ENCODE measurements at regions not wholly inside any gene's neighbourhood (a gene's known extent, or its start where the extent isn't known, plus 50 kb on each side); places are given as distances from the start of the nearest gene placed in this dataset.
"Not testable (repeated sequence)": the region's sequence is repeated elsewhere in the genome, so short reads cannot be mapped to it uniquely, and the experiment has no call there.

DNA sequence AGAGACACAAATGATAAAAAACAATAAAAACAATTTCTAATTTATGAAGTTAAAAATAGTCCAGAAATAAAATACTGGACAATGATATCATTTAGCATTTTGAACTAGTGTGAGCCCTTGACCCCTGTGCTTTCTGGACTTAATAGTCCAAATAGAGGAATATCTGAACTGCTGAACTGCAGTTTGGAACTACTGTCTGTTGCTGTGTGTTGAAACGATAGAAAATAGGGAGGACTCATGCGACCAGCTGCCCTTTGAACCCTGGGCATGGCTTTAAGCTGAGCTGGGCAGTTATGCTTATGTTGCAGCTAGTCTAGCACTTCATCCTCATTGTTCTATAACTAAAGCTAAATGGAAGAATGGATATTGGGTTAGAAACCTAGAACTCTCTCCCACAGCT, 99.5 kb downstream of the FMR1NB start:
- DNase-seq = no peak

- no peak for DNase-seq
Observed at GRCh38 chrX:148084611-148085010, 103.5 kb downstream of the FMR1NB start.

DNA sequence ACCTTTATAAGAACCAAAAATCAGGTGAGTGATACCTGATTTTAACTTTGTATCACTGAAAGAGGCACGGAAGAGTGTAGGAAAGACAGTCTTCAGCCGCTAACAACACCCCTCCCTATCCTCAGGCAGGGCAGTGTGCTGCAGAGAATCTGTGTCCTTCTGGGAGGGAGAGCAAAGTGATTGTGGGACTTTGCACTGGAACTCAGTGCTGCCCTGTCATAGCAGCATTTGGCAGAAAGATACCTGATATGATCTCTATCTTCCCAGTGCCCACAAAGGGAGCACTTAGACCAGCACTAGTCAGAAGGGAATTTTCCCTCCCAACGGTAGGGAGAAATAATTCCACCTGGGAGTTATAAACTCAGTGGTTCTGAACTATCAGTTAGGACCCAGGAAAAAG, 139.0 kb downstream of the FMR1NB start:
- no peak for DNase-seq

DNA sequence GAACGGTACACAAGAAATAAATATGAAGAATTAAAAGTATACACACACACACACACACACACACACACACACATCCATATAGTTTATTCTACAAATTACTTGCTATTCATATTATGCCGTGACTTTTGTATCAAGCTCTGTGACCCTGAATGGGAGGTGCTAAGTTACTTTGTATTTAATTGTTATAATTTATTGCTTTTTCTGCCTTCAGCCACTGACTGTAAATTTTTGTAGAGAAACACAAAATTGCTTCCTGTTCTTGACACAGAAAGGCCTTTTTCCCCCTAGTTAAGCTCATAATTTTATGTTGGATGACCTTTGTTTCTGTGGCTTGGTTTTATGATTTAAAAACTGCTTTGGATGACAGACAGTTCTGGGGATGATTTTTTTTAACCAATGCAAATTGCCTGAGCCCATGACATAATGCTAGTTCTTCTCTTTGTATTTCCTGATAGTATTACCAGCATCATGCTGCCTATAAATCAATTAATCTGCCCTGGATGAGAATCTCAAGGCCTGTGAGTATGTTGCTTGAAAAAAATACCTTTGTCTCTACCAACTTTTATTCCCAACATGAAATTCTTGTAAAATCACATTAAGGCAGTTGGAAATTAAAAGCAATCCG, 140.0 kb downstream of the FMR1NB start:
- DNase-seq = no peak

DNA sequence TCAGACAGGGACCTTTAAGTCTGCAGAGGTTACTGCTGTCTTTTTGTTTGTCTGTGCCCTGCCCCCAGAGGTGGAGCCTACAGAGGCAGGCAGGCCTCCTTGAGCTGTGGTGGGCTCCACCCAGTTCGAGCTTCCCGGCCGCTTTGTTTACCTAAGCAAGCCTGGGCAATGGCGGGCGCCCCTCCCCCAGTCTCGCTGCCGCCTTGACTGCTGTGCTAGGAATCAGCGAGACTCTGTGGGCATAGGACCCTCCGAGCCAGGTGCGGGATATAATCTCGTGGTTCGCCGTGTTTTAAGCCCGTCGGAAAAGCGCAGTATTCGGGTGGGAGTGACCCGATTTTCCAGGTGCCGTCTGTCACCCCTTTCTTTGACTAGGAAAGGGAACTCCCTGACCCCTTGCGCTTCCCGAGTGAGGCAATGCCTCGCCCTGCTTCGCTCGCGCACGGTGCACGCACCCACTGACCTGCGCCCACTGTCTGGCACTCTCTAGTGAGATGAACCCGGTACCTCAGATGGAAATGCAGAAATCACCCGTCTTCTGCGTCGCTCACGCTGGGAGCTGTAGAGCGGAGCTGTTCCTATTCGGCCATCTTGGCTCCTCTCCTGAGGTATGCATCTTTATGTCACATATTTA, 147.9 kb downstream of the FMR1NB start:
- not testable (repeated sequence) for DNase-seq

DNA sequence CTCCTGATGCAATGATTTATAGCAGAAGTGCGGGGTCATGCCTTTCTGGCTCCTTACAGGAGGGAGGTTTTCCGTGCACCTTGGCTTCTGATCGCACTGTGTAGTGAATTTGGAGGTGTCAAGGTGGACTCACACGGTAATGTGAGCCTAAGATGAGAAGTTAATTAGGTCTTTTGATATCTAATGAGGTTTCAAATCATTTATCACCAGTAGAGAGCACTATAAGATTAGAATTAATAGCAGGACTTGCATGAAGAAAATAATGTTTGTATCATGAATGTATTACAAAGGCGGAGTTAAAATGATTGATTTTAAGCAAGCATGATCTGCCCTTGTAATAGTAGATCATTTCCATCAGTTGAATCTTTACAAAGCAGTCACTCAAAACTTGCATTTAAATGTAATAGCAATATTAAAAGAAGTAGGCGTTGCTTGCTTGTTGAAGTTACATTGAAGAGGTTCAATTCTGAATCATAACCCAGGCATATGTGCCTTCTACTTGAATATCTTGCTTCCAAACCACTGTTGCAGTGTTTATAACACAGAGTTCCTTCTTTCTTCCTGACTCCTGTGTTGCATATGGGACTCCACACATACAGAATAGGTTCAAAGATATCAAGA, 152.1 kb downstream of the FMR1NB start:
- no peak for DNase-seq

GRCh38 chrX:148134578-148134977, 153.4 kb downstream of the FMR1NB start:
- no peak for DNase-seq

DNA sequence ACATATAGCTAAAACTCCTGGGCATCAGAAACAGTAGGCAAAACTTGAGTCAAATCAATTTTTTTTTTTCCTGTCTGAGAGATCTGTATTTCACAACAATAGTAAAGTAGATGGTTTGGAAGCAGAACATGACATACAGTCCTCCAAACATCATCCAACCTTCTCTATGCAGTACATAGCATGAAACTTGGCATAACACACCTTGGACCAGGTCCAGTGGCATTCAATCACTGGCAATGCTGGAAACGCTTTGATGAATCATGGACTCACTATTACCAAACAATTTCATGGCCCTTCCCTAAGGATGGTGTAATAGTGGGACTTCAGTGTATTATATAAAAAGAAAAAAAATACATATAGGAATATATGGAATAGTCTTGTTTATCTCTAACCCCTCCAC, 154.6 kb downstream of the FMR1NB start:
- DNase-seq = no peak

GRCh38 chrX:148146121-148146520, 165.0 kb downstream of the FMR1NB start:
- no peak for DNase-seq

- no peak for DNase-seq
Observed at GRCh38 chrX:148156986-148157385, 175.8 kb downstream of the FMR1NB start.

DNA sequence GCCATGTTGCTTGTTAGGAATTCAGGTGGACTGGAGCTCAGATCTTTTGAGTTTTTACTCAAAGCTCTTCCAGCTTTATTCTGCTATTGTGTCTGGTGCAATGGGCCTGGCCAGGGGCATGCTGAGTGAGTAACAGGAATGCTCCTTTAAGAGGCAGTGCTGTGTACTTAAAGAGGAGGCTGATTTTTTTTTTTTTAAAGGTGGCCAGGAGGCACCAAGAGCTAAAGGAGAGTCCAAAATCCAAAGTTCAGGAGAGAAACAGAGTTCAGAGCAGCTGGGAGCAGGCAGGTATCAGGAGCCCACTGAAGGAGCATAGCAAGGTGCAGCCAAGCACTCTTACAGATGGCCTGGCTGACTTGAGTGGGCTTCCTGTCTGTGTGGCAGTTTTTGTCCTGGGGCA, 178.7 kb downstream of the FMR1NB start:
- DNase-seq = no peak

- DNase-seq = no peak
Observed at GRCh38 chrX:148161701-148162100, 180.6 kb downstream of the FMR1NB start.

DNA sequence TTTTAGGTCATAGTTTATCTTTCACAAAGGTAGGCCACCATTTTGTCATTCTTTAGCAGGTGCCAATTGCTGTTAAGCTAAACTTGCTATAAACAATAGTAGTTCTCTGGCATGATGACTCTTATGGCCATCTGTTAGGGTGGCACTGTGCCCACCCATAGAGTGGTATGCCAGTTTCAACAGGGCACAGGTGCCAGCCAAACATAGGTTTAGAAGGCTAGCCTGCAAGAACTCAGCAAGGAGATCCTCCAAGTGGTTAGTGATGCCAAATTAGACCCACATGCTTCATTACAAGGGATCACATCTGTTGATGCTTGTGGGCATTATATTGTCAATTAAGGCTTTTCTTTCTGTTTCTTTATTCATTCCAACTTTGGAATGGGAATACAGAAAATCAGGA, 204.5 kb downstream of the FMR1NB start:
- DNase-seq = no peak

GRCh38 chrX:148192547-148192946, 211.4 kb downstream of the FMR1NB start:
- DNase-seq = no peak

DNA sequence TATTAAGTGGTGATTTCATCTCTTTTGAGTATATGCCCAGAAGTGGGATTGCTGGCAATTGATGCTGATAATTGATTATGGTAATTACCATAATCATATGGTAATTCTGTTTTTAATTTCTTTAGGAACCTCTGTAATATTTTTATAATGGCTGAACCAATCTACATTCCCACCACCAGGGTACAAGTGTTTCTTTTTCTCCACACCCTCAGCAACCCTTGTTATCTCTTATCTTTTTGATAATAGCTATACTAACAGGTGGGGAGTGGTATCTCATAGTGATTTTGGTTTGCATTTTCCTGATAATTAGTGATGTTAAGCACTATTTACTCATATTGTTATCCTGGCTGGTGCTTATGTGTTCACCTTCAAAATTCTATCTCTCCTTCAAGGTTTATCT, 212.6 kb downstream of the FMR1NB start:
- DNase-seq = no peak

- DNase-seq = no peak
Observed at GRCh38 chrX:148203531-148203930, 222.4 kb downstream of the FMR1NB start.

DNA sequence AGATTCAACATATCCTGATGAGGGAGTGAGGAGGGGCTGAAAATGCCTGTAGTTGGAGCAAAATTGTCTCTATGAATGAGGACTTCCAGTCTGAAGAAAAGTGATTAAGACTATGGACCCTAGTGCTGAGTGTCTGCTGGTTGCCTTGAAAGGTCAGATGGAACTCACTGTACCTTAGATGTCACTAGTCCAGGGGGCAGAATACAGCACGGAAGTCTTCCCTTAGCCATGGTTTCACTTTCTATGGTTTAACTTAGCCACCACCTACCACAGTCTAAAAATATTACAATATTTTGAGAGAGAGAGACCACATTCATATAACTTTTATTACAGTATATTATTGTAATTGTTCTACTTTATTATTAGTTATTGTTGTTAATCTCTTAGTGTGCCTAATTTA, 223.1 kb downstream of the FMR1NB start:
- no peak for DNase-seq

GRCh38 chrX:148214786-148215185, 233.6 kb downstream of the FMR1NB start:
- no peak for DNase-seq

- no peak for DNase-seq
Observed at GRCh38 chrX:148215726-148216125, 234.6 kb downstream of the FMR1NB start.

DNA sequence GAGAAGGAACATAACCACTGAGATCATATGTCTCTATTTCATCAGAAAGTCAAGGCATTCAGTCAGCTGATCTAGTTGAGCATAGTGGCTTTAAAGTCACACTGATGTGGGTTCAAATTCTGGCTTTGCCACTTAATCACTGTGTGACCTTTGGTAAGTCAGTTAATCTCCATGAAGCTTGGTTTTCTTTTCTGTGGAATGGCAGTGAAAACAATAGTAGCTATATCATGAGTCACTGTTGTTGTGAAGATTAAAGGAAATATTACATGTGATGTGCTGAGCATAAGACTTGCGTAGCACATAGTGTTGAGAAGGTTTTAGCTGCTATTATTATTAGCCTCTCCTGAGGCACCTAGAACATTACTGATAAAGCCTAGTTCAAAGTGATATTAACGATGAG, 242.2 kb downstream of the FMR1NB start:
- no peak for DNase-seq

GRCh38 chrX:148228521-148228920, 247.4 kb downstream of the FMR1NB start:
- no peak for DNase-seq

GRCh38 chrX:148229801-148230303, 248.7 kb downstream of the FMR1NB start:
- DNase-seq = no peak

DNA sequence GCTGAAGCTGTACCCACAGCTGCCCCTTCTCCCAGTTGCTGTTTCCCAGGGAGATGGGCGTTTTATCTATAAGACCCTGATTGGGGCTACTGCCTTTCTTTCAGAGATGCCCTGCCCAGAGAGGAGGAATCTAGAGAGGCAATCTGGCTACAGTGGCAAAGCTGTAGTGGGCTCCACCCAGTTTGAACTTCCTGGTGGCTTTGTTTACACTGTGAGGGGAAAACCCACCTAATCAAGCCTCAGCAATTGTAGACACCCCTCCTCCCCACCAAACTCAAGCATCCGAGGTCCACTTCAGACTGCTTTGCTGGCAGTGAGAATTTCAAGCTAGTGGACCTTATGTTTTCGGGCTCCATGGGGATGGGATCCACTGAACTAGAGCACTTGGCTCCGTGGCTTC, 240.4 kb upstream of the AFF2 start:
- DNase-seq = no peak

DNA sequence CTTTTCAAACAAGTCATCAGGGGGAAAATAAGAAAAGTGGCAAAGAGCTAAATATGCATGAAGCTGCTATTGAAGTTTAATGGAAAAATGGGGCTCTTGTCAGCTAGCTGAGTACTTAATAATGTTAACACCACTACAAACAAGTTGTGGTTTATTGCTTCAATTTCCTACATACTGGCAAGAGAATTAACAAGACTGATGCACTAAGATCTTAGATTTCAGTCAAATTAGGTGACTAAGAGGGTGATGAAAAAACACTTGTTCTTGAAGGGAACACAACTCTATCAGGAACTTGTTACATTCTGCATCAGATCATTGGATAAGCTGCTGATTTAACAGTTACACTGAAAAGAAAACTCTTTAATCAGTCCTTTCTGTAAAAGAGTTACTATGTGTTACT, 234.6 kb upstream of the AFF2 start:
- DNase-seq = no peak

DNA sequence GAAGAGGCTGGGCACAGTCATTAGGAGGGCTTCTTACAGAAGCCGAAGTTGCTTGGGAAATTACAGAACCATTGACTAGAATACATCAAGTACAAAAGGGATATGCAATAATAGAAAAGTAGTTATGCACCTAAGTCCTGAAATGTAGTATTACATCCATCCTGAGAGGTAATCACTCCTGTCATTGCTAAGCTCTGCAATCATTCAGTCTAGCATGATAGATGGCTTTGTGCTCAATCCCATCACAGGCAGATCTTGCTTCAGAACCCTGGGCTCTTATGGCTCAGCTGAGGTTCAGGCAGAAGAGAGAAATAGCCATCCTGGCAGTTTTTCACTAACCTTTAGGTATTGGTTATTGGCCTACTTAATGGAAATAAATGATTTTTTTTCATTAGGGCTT, 231.7 kb upstream of the AFF2 start:
- no peak for DNase-seq
